ENCODE measurements at regions not wholly inside any gene's neighbourhood (a gene's known extent, or its start where the extent isn't known, plus 50 kb on each side); places are given as distances from the start of the nearest gene placed in this dataset.

DNA sequence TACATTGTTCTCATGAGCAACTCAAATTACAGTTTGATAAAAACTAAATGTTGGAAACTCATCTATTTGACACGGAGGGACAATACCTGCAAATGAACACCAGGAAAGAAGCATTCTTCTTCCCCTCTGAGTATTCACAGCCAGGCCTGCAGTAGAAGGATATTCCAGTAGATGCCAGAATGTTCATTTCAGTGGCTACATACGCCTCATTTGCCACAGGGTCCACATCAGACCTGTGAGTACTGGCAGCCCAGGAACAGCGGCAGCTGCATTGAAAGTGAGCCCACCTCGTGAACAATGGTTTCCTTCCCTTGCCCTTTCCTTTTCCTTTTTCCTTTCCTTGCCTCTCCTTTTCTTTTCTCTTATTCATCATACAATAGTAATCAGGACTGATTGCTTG, 81.1 kb upstream of the NEIL3 start:
- TF ChIP-seq MAX (IDR thresholded peaks at IDR 0.05; ENCODE audit: low read depth, low read length) (no peak), POLR2A (IDR thresholded peaks at IDR 0.05; ENCODE audit: extremely low read depth, insufficient read length) (no peak), MYC (IDR thresholded peaks at IDR 0.05; ENCODE audit: low read depth, low read length) (no peak)
- TF ChIP-seq, protein P1, sequence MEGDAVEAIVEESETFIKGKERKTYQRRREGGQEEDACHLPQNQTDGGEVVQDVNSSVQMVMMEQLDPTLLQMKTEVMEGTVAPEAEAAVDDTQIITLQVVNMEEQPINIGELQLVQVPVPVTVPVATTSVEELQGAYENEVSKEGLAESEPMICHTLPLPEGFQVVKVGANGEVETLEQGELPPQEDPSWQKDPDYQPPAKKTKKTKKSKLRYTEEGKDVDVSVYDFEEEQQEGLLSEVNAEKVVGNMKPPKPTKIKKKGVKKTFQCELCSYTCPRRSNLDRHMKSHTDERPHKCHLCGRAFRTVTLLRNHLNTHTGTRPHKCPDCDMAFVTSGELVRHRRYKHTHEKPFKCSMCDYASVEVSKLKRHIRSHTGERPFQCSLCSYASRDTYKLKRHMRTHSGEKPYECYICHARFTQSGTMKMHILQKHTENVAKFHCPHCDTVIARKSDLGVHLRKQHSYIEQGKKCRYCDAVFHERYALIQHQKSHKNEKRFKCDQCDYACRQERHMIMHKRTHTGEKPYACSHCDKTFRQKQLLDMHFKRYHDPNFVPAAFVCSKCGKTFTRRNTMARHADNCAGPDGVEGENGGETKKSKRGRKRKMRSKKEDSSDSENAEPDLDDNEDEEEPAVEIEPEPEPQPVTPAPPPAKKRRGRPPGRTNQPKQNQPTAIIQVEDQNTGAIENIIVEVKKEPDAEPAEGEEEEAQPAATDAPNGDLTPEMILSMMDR (IDR thresholded peaks at IDR 0.05; ENCODE audit: low read depth, low read length) = no peak

Measured in NB4 (cell line).